HCT116 (cell line): ENCODE measurements at regions not wholly inside any gene's neighbourhood (a gene's known extent, or its start where the extent isn't known, plus 50 kb on each side); places are given as distances from the start of the nearest gene placed in this dataset.

Experiments used
- CEBPB ChIP-seq: IDR thresholded peaks from 2 replicates; pipeline ENCODE4 v1.6.1; 2012; ENCODE audit warnings: low read depth
- EZH2 ChIP-seq: fragments of 200-600 bp; sonication (generic); IDR thresholded peaks from 2 replicates; pipeline ENCODE4 v1.6.1; 2017; ENCODE audit warnings: antibody characterized with exemption, mixed run types
- POLR2A ChIP-seq: IDR thresholded peaks from 2 replicates; pipeline ENCODE4 v1.7.0; 2011; ENCODE audit warnings: borderline replicate concordance; ENCODE audit not compliant: insufficient read depth, insufficient read length; ENCODE audit errors: extremely low read depth
- POLR2AphosphoS5 ChIP-seq: IDR thresholded peaks from 2 replicates; pipeline ENCODE4 v1.6.1; 2011; ENCODE audit warnings: mild to moderate bottlenecking, low read depth, low read length, moderate library complexity
- TCF7L2 ChIP-seq: IDR thresholded peaks from 2 replicates; pipeline ENCODE4 v1.7.0; 2011; ENCODE audit warnings: borderline replicate concordance, inconsistent platforms; ENCODE audit not compliant: insufficient read depth, insufficient read length; ENCODE audit errors: extremely low read depth
- TF ChIP-seq, protein P1 (sequence below), 3 experiments: fragments of 200-600 bp in 1 of 3; sonication (generic) in 1 of 3; IDR thresholded peaks in 2 of 3; conservative IDR thresholded peaks in 1 of 3; 2 replicates each; pipeline ENCODE4 v1.5.1; 2012 to 2017; ENCODE audit warnings: low read depth in 2 of 3, low read length in 2 of 3, antibody characterized with exemption in 1 of 3, borderline replicate concordance in 1 of 3, control low read depth in 1 of 3, mild to moderate bottlenecking in 1 of 3, mixed read lengths in 1 of 3, mixed run types in 1 of 3, moderate library complexity in 1 of 3; ENCODE audit not compliant: insufficient read depth in 1 of 3
- TF ChIP-seq, protein P2 (sequence below): IDR thresholded peaks from 2 replicates; pipeline ENCODE4 v1.6.1; 2012
- TF ChIP-seq, protein P3 (sequence below): IDR thresholded peaks from 2 replicates; pipeline ENCODE4 v1.6.1; 2012
- TF ChIP-seq, protein P4 (sequence below): IDR thresholded peaks from 2 replicates; pipeline ENCODE4 v1.6.1; 2012; ENCODE audit warnings: low read depth

DNA sequence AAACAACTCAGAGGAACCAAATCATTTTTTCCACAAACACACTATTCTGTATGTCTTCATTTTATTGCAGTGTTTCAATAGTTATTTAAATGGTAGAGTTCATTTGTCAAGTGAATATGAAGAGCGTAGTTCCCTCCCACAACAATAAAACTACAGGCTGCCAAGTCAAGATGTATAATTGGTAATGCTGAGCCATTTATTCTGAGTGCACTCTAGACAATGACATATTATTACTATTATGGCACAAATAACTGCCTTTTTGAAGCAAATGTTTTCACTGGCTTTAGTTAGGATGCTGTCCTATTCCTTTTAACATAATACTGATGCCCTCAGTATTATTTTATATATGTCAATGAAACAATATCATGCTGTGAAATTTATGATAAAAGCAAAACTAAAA lies 102.7 kb upstream of the PCDH15 start:
- TF ChIP-seq, protein P1, sequence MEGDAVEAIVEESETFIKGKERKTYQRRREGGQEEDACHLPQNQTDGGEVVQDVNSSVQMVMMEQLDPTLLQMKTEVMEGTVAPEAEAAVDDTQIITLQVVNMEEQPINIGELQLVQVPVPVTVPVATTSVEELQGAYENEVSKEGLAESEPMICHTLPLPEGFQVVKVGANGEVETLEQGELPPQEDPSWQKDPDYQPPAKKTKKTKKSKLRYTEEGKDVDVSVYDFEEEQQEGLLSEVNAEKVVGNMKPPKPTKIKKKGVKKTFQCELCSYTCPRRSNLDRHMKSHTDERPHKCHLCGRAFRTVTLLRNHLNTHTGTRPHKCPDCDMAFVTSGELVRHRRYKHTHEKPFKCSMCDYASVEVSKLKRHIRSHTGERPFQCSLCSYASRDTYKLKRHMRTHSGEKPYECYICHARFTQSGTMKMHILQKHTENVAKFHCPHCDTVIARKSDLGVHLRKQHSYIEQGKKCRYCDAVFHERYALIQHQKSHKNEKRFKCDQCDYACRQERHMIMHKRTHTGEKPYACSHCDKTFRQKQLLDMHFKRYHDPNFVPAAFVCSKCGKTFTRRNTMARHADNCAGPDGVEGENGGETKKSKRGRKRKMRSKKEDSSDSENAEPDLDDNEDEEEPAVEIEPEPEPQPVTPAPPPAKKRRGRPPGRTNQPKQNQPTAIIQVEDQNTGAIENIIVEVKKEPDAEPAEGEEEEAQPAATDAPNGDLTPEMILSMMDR (IDR thresholded peaks at IDR 0.05 in 2 of 3, conservative IDR thresholded peaks at IDR 0.05 in 1 of 3; ENCODE audit: borderline replicate concordance in 1 of 3, insufficient read depth in 1 of 3, low read depth in 2 of 3, low read length in 2 of 3), result no peak
- TF ChIP-seq POLR2A (no peak), POLR2AphosphoS5 (no peak), EZH2 (no peak), TCF7L2 (no peak), CEBPB (no peak)
- TF ChIP-seq, protein P2, sequence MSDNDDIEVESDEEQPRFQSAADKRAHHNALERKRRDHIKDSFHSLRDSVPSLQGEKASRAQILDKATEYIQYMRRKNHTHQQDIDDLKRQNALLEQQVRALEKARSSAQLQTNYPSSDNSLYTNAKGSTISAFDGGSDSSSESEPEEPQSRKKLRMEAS, result no peak
- TF ChIP-seq, protein P3, sequence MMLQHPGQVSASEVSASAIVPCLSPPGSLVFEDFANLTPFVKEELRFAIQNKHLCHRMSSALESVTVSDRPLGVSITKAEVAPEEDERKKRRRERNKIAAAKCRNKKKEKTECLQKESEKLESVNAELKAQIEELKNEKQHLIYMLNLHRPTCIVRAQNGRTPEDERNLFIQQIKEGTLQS, result no peak
- TF ChIP-seq, protein P4, sequence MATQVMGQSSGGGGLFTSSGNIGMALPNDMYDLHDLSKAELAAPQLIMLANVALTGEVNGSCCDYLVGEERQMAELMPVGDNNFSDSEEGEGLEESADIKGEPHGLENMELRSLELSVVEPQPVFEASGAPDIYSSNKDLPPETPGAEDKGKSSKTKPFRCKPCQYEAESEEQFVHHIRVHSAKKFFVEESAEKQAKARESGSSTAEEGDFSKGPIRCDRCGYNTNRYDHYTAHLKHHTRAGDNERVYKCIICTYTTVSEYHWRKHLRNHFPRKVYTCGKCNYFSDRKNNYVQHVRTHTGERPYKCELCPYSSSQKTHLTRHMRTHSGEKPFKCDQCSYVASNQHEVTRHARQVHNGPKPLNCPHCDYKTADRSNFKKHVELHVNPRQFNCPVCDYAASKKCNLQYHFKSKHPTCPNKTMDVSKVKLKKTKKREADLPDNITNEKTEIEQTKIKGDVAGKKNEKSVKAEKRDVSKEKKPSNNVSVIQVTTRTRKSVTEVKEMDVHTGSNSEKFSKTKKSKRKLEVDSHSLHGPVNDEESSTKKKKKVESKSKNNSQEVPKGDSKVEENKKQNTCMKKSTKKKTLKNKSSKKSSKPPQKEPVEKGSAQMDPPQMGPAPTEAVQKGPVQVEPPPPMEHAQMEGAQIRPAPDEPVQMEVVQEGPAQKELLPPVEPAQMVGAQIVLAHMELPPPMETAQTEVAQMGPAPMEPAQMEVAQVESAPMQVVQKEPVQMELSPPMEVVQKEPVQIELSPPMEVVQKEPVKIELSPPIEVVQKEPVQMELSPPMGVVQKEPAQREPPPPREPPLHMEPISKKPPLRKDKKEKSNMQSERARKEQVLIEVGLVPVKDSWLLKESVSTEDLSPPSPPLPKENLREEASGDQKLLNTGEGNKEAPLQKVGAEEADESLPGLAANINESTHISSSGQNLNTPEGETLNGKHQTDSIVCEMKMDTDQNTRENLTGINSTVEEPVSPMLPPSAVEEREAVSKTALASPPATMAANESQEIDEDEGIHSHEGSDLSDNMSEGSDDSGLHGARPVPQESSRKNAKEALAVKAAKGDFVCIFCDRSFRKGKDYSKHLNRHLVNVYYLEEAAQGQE, result no peak
